Tibial nerve (tissue), 4 donors: ENCODE measurements at regions not wholly inside any gene's neighbourhood (a gene's known extent, or its start where the extent isn't known, plus 50 kb on each side); places are given as distances from the start of the nearest gene placed in this dataset.

Experiments used
- DNase-seq, 2 donors: peaks; one replicate each; pipeline ENCODE4 v3.0.0-alpha.2; 2019; ENCODE audit warnings: low spot score in 2 of 2
- H3K27ac ChIP-seq, 4 donors: fragments of 200-600 bp; sonication (generic) in 3 of 4; one replicate each; pipeline ENCODE4 v1.5.1; 2017 to 2019; ENCODE audit warnings: mild to moderate bottlenecking in 1 of 4
- H3K27me3 ChIP-seq, 2 donors: fragments of 200-600 bp; sonication (generic) in 1 of 2; one replicate each; pipeline versions ENCODE4 v1.5.1 to v1.6.0; 2017 to 2019
- H3K36me3 ChIP-seq, 3 donors: fragments of 200-600 bp; sonication (generic); one replicate each; pipeline ENCODE4 v1.5.1; 2018 to 2019
- H3K4me1 ChIP-seq, 4 donors: fragments of 200-600 bp; sonication (generic) in 3 of 4; one replicate each; pipeline ENCODE4 v1.5.1; 2017 to 2019
- H3K4me3 ChIP-seq, 4 donors: fragments of 200-600 bp; sonication (generic) in 3 of 4; one replicate each; pipeline ENCODE4 v1.5.1; 2017 to 2019; ENCODE audit warnings: mild to moderate bottlenecking in 1 of 4, moderate library complexity in 1 of 4
- H3K9me3 ChIP-seq, 4 donors: fragments of 200-600 bp; sonication (generic) in 3 of 4; one replicate each; pipeline ENCODE4 v1.5.1; 2017 to 2019
- CTCF ChIP-seq, 5 experiments: fragments of 200-600 bp in 3 of 5; fragments of 450-650 bp in 2 of 5; sonication (generic) in 3 of 5; IDR thresholded peaks; one replicate each; pipeline ENCODE4 v1.5.1; 2016 to 2019; ENCODE audit warnings: antibody characterized with exemption in 5 of 5, mild to moderate bottlenecking in 3 of 5, moderate library complexity in 2 of 5
- EP300 ChIP-seq, 2 donors: sonication (generic); formaldehyde crosslinking; IDR thresholded peaks; one replicate each; pipeline ENCODE4 v1.6.1; 2017; ENCODE audit warnings: antibody characterized with exemption in 2 of 2, mild to moderate bottlenecking in 1 of 2
- POLR2A ChIP-seq, 2 donors: fragments of 450-650 bp; IDR thresholded peaks; one replicate each; pipeline ENCODE4 v1.6.1; 2017; ENCODE audit warnings: antibody characterized with exemption in 2 of 2, mild to moderate bottlenecking in 2 of 2, moderate library complexity in 2 of 2
- WGBS, 2 donors: methylation state at CpG; one replicate each; pipeline ENCODE4 v1.1.5; 2018; 5-methylcytosine and 5-hydroxymethylcytosine counted together

DNA sequence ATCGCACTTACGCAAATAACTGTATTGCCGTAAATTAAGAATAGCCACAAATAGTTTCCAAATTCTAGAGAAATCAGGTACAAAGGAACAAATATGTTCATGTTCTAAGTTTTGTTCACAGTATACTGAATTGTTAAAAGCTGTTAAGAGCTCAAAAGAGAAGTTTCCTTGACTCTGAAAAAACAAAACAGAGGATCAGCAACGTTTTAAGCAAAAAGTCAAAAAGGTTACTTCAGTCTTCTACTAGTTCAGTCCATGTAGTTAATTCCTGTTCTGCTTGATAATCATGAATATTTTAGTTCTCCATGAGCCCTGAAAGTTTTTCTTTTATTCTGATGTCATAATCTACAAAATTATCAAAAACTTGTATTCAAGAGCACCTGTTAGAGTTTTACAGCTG, 128.6 kb upstream of the MAST4 start:
- no peaks in the 10 kb centered on the region for H3K4me1 ChIP-seq
- H3K4me3 ChIP-seq, result no peak overlapping the region
- WGBS, 2 donors, result 82 to 88% methylated on average over 4 of the region's 4 CpGs
- H3K9me3 ChIP-seq, result peaks cover 0 to 18% (median 0%) of the 10 kb centered on the region in 4 donors
- no peaks in the 10 kb centered on the region for H3K27me3 ChIP-seq
- no peaks in the 10 kb centered on the region for H3K36me3 ChIP-seq
- TF ChIP-seq EP300 (IDR thresholded peaks at IDR 0.05) (no peak), POLR2A (IDR thresholded peaks at IDR 0.05) (no peak), CTCF (IDR thresholded peaks at IDR 0.05) (no peak)
- no peak overlapping the region for H3K27ac ChIP-seq
- no peak for DNase-seq

DNA sequence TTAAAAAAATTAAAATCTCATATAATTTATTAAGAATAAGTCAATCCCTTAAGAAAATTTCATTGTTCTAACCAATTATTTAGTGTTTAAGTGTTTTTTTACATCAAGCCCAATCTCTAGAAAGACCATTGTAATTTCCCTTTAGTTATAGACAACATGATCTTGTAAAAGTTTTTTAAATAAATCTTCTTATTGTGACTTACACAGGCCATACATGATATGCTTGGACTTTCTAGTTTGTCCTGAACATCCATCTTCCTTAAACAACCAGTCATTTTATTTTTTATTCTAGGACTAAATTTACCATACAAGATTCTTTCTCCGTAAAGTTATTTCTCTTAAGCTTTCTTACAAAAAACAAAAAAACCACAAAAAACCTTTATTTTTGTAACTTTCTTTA, 126.5 kb upstream of the MAST4 start:
- WGBS, 2 donors, result 97 to 98% methylated on average over 1 of the region's 1 CpG
- H3K4me1 ChIP-seq, result no peaks in the 10 kb centered on the region
- H3K27me3 ChIP-seq, result no peaks in the 10 kb centered on the region
- TF ChIP-seq CTCF (IDR thresholded peaks at IDR 0.05) (no peak), EP300 (IDR thresholded peaks at IDR 0.05) (no peak), POLR2A (IDR thresholded peaks at IDR 0.05) (no peak)
- H3K36me3 ChIP-seq, result no peaks in the 10 kb centered on the region
- DNase-seq, result no peak
- no peak overlapping the region for H3K27ac ChIP-seq
- no peak overlapping the region for H3K4me3 ChIP-seq
- peaks cover 0 to 18% (median 0%) of the 10 kb centered on the region in 4 donors for H3K9me3 ChIP-seq

DNA sequence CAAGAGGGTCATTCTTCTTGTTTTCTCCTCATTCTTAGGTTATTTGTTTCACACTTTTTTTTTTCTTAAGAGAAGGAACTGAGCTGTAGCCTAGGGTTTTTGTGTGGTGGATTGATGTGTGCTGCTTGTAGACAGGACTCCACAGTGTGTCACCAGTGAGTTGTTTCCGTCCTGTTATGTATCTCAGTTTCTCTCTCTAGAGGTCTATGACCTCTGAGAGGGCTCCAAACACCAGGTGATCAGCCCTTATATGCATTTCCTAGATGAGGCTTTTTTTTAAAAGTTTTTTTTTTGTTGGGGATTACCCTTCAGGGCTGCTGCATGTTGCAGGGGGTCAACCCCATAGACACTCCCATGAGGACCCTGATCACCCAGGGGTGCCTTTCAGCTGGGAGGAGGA, 124.2 kb upstream of the MAST4 start:
- TF ChIP-seq EP300 (IDR thresholded peaks at IDR 0.05), result no peak
- no peak for TF ChIP-seq CTCF (IDR thresholded peaks at IDR 0.05)
- TF ChIP-seq POLR2A (IDR thresholded peaks at IDR 0.05), result no peak
- WGBS, 2 donors, result 81 to 96% methylated on average over 1 of the region's 1 CpG
- Histone ChIP-seq H3K27ac (no peak overlapping the region), H3K36me3 (no peaks in the 10 kb centered on the region), H3K4me3 (no peak overlapping the region), H3K27me3 (no peaks in the 10 kb centered on the region), H3K4me1 (no peaks in the 10 kb centered on the region), H3K9me3 (peaks cover 0 to 11% (median 0%) of the 10 kb centered on the region in 4 donors)
- DNase-seq, result no peak

GRCh38 chr5:66475731-66476130, 120.5 kb upstream of the MAST4 start:
- TF ChIP-seq CTCF (IDR thresholded peaks at IDR 0.05) (no peak), POLR2A (IDR thresholded peaks at IDR 0.05) (no peak), EP300 (IDR thresholded peaks at IDR 0.05) (no peak)
- H3K4me3 ChIP-seq, result no peak overlapping the region
- no peak overlapping the region for H3K27ac ChIP-seq
- no peaks in the 10 kb centered on the region for H3K36me3 ChIP-seq
- no peaks in the 10 kb centered on the region for H3K9me3 ChIP-seq
- H3K4me1 ChIP-seq, result no peaks in the 10 kb centered on the region
- DNase-seq, result no peak
- H3K27me3 ChIP-seq, result no peaks in the 10 kb centered on the region
- 68 to 76% methylated on average over 4 of the region's 4 CpGs for WGBS, 2 donors

GRCh38 chr5:66477596-66477995, 118.6 kb upstream of the MAST4 start:
- H3K4me1 ChIP-seq, result no peaks in the 10 kb centered on the region
- WGBS, 2 donors, result 89% methylated on average over 2 of the region's 2 CpGs
- H3K9me3 ChIP-seq, result peaks cover 0 to 7% (median 0%) of the 10 kb centered on the region in 4 donors
- DNase-seq, result no peak
- no peaks in the 10 kb centered on the region for H3K27me3 ChIP-seq
- no peak for TF ChIP-seq CTCF (IDR thresholded peaks at IDR 0.05)
- TF ChIP-seq POLR2A (IDR thresholded peaks at IDR 0.05), result no peak
- no peak for TF ChIP-seq EP300 (IDR thresholded peaks at IDR 0.05)
- no peak overlapping the region for H3K27ac ChIP-seq
- H3K4me3 ChIP-seq, result no peak overlapping the region
- H3K36me3 ChIP-seq, result no peaks in the 10 kb centered on the region
